T47D (cell line): ENCODE measurements at regions not wholly inside any gene's neighbourhood (a gene's known extent, or its start where the extent isn't known, plus 50 kb on each side); places are given as distances from the start of the nearest gene placed in this dataset.
"Not testable (repeated sequence)": the region's sequence is repeated elsewhere in the genome, so short reads cannot be mapped to it uniquely, and the experiment has no call there.

Experiments used
- DNase-seq, 2 experiments: peaks; one replicate each; pipeline versions ENCODE4 v3.0.0 to v3.0.0-alpha.2; 2011 to 2012; ENCODE audit warnings: low read depth in 1 of 2, low spot score in 1 of 2
- JUND ChIP-seq: IDR thresholded peaks from 2 replicates; pipeline ENCODE4 v1.6.1; 2012; ENCODE audit warnings: low read depth
- in situ Hi-C: cut with HindIII; loops from 2 replicates; pipeline ENCODE4 v1.10.0; 2016; ENCODE audit warnings: low sequenced_read_pairs, low pct_unique_long_range_greater_than_20kb

DNA sequence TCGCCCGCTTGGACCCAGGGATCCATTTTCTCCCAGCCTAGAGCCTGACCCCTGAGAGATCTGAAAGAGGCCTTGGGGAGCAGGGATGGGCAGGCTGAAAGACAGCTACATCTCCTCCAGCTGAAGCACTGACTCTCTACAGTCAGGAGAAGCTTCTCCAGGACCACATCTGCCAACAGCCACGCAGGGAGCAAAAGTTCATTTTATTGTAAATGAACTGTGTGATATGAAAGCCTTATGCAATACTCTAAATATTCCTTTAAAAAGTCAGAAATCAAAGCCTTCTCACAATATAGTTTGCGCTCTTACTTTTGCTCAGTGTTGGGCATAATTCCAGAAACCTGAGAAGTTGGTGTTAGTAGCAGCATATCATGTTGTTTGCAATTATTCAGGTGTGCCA lies 428.9 kb upstream of the RAB6C start:
- in situ Hi-C loops, result no loop called here
- TF ChIP-seq JUND, result no peak
- no peak for DNase-seq

DNA sequence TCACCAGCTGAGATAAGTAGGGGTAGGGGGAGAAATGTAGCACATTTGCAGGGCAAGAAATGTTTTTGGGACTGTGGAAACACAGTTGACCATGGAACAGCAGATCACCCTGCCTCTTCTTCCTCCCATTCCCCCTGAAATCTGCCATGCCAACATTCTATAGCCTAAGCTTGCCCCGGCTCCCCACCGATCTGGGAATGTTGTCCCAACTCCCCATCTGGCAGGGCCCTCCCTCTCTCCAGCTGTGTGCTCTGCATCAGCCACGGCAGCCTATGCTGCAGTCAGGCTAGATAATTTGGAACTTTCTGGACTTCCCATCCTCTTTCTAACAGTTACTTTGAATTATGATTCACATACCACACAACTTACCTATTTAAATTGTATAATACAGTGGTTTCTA lies 425.1 kb upstream of the RAB6C start:
- in situ Hi-C loops, result no loop called here
- DNase-seq, result no peak
- no peak for TF ChIP-seq JUND

DNA sequence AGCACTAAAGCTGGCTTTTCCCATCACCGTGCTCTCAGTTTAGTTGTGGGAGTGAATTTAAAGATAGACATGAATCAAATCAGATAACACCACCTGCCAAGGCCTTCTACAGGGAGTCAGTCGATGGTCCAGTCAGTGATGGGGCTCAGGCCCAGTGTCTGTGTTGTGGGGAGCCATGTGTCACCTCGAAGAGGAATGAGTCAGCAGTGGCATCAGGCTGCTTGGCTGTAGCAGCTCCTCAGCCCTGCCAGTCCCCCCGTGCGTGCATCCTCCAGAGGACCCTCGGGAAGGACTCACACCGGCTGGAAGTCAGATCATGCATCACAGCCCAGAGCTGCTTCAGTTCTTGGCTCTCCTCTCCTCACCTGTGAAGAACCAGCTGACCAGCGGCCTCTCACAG lies 420.4 kb upstream of the RAB6C start:
- in situ Hi-C loops, result no loop called here
- TF ChIP-seq JUND, result no peak
- DNase-seq, result no peak

DNA sequence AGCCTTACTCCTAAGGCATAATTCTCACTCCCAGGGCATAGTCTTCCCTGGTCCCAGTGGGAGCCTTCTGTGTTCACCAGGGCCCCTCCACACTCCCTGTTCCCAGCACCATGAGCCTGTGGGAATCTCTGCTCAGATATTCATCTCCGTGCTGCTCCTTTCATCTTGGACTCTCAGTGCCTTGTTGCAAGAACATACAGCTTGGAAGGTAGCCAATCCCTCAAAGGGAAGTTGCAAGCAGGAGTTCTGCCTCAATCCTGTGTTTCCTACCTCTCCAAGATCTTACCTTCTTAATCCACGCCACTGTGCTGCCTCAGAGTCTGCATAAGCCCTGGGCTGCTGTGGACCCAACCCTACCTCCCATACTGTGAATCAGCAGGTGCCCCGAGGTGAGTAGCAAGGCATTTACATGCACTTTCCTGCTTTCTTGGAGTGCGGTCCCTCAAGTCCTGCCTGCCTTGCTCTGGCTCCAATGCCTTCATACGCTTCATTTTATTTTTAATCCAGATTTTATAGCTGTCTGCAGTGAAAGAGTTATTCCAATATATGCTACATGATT lies 413.8 kb upstream of the RAB6C start:
- in situ Hi-C loops, result no loop called here
- no peak for TF ChIP-seq JUND
- DNase-seq, result peak in 1 of 2 experiments; percentile 5

DNA sequence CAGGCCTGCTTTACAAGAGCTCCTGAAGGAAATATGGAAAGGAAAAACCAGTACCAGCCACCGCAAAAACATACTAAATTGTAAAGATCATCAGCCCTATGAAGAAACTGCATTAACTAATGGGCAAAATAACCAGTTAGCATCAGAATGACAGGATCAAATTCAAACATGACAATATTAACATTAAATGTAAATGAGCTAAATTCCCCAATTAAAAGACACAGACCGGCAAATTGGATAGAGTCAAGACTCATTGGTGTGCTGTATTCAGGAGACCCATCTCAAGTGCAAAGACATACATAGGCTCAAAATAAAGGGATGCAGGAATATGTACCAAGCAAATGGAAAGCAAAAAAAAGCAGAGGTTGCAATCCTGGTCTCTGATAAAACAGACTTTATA lies 408.7 kb upstream of the RAB6C start:
- in situ Hi-C loops, result not testable (repeated sequence)

DNA sequence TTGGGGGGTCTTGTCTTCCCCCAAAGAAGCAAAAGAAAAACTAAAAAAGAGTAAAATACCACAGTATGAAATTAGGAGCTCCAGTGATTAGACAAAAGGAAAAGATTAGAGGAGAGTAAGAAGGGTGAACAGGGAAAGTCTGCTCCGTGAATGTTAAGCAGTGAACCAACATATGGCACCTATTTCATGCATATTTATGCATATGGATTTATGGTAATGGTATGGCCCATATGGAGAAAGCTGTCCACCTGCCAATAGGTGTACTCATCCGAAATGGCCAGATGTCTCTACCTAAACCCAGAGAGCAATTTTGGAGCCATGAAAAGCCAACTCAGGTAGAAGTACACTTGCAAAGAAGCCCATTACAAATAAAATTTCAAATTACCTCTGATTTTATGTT lies 404.0 kb upstream of the RAB6C start:
- TF ChIP-seq JUND, result no peak
- DNase-seq, result no peak
- in situ Hi-C loops, result no loop called here

More for the DNA sequence above, 408.7 kb upstream of the RAB6C start:
- DNase-seq, result not testable (repeated sequence)

DNA sequence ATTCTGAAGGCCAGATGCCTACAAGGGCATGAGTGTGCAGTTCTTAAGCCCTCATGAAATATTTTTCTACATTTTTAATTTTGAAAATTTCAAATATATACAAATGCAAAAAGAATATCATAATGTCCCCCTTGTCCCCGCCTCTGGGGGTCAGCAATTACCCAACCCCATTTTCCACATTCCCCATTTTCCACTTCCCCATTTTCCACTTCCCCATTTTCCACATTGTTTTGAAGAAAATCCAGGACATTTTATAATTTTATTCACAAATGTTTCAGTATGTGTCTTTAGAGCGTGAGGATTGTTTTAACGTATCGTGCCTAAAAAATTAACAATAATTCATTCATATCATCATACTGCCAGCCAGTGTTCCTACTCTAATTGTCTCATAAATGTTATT lies 403.6 kb upstream of the RAB6C start:
- DNase-seq, result no peak
- in situ Hi-C loops, result no loop called here

DNA sequence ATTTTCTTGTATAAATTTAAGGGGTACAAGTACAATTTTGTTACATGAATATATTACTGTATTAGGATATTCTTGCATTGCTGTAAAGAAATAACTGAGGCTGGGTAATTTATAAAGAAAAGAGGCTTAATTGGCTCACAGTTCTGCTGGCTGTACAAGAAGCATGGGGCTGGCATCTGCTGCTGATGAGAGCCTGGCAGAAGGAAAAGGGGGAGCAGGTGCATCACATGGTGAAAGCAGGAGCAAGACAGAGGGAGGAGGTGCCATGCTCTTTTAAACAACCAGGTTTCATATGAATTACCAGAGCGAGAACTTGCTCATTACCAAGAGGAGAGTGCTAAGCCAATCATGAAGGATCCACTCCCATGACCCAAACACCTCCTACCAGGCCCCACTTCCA lies 399.5 kb upstream of the RAB6C start:
- DNase-seq, result no peak
- in situ Hi-C loops, result no loop called here

More for the DNA sequence above, 403.6 kb upstream of the RAB6C start:
- no peak for TF ChIP-seq JUND

DNA sequence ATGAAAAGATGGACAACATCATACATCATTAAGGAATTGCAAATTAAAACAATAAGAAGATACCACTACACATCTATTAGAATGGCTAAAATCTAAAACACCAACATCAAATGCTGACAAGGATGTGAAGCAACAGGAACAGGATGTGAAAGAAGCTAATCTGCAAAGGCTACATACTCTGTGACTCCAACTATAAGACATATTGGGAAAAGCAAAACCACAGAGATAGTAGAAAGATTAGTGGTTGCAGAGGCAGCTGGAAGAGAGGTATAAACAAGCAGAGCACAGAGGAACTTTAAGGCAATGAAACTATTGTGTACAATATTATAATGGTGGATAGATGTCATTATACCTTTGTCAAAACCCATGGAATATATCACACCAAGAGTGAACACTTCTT lies 393.7 kb upstream of the RAB6C start:
- TF ChIP-seq JUND, result no peak
- in situ Hi-C loops, result no loop called here
- no peak for DNase-seq

More for the DNA sequence above, 399.5 kb upstream of the RAB6C start:
- TF ChIP-seq JUND, result no peak

DNA sequence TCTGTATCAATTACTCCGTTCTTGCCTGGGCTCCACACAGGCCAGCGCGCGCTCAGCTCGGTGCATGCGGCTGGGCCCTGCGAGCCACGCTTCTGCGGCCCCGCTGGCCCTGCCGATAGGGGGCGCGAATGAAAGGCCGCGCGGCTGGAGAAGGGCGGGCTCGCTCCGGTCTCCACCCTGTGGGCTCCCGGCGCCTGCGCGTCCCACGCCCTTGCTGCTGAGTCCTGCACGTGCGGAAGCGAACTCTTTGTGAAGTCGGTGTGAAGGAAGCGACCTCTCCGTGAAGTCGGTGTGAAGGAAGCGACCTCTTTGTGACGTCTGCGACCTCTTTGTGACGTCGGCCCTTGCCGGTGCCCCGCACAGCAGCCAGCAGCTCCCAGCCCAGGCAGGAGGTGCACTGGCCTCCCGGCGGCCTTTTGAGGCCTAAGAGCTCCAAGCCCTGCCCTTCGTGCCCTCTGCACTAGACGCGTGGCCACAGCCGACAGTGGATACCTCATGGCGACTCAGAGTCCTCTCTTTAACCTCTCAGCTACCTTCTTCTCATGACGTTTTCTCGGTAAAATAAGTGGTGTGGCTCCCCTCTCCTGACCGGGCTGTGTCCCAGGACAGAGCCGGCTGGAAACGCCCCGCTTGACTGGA lies 391.9 kb upstream of the RAB6C start:
- no peak for DNase-seq
- in situ Hi-C loops, result no loop called here
- no peak for TF ChIP-seq JUND

DNA sequence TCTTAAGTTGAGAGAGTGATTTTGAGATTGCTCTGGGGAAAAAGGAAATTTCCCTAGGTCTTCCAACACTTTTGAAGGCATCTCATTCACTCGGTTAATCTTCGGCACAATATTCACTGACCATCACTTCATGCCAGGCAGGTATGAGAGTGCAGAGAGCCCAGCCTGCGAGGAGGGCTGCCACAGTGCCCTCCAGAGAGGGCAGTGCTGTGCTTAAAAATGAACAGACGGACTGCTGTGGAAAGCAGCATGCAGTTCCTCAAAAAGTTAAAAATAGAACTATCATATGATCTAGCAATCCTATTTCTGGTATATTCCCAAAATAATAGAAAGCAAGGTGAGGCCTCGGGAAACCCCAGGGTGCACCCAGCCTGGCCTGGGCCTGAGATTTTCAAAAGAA lies 374.9 kb upstream of the RAB6C start:
- in situ Hi-C loops, result no loop called here
- DNase-seq, result no peak
- no peak for TF ChIP-seq JUND

DNA sequence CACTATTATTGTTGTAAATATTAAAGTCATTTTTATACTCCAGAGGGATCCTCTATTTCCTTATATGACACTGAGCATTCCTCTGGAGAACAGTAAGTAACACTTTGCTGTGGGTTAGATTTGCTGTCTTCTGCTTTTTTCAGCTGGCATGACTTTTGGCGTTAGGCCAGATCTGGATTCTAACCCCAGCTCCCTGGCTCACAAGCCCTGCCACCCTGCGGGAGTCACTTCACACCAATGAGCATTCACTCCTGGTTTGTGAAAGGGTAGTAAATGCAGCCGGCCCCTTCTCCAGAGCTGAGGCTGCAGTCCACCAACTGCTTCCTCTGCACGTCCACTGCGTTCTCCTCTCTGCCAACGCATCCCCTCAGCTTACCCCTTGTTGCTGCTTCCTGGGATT lies 373.8 kb upstream of the RAB6C start:
- no peak for TF ChIP-seq JUND
- in situ Hi-C loops, result no loop called here
- DNase-seq, result no peak

DNA sequence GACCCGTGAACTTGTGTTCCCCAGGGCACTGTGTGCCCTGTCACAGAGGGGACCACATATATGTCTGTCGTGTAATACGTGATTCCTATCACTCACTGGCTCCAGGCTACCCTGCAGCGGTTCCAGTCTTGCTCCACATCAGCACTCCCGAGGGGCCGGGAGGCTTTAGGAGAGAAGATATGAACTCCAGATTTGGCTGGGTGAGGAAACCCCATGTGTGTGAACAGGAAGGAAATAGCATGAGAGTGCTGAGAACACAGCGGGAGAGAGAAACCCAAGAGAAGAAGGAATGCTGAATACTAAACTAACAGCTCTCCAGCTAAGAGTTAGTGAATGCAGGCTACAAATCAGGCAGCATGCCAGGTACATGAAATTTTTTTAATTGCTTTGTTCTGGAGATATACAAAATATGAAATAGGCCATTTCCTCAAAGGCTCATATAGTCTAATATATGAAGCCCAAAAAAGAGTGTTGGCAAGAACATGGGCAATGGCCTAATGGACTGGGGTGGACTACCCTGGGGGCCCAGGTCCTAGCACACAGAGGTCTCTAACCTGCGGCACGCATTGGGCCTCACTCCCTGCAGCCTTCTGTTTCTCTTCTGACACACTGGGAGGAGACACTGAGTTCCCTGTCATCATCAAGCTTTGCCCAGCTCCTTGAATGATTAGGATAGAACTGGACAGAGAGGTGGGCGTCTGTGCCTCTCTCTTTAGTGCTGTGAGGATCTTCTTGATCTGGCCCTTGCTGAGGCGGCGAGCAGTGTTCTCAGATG lies 372.8 kb upstream of the RAB6C start:
- TF ChIP-seq JUND, result no peak
- in situ Hi-C loops, result no loop called here
- no peak for DNase-seq
